SKM-1 treated with dmso at 0.1 percent for 144 hours (cell line): ENCODE measurements at regions not wholly inside any gene's neighbourhood (a gene's known extent, or its start where the extent isn't known, plus 50 kb on each side); places are given as distances from the start of the nearest gene placed in this dataset.
"Not testable (repeated sequence)": the region's sequence is repeated elsewhere in the genome, so short reads cannot be mapped to it uniquely, and the experiment has no call there.

Source experiments
- DNase-seq: peaks from one replicate; lab custom pipeline; 2025; ENCODE audit not compliant: unreplicated experiment; lab: John Stamatoyannopoulos, UW

DNA sequence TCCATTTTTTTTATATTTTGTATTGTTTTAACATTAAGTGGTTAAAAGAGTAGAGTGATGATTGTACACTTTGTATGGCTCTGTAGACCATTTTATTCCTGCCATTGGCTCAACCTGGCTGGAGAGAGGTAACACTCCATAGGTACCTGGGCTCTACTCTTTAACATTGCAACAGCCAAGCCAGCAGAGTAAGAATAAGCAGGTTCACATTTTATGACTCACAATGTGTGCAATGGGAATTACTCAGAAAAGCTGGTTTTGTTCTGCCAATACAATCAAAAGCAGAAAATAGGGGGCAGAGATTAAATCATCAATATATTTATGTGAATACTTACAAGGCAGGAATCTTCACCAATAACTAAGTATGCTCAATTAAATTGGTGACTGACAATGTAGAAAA is 1324.0 kb downstream of the AMY1C start:
- no peak for DNase-seq

DNA sequence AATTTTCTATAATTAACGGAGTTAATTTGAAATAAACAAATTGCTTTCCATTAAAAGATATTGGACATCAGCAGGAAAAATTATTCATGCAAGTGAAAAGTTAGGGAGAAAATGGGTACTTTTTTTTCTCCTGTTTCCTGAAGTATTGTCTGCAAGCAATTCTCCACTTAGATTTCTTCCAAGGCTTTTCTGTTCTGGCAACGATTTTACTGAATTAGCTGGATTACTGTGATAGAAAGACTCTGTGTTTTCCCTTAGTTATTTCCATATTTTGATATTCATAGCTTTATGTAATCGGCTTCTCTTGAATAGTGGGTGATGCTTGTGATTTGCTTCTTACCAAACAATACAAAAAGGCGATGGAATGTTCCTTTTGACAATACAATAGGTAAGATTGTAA is 1333.9 kb downstream of the AMY1C start:
- DNase-seq, result no peak

DNA sequence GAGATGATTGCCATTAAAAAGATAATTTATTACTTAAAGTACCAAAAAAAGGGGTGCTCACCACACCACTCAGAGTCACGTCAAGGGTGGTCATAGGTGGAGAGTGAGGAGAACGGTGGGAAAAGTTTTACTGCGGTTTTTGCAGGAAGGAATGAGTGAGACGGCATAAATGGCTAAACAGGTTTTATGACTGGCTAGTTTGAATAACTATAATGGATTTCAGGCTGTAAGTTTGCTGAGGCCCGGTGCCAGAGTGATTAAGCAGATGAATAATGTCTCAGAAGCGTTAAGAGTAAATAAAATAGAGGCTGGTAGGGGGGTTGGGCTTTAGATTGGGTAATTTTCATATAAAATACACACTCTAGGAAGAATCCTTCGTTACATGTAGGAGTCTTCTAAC is 1337.8 kb downstream of the AMY1C start:
- no peak for DNase-seq

DNA sequence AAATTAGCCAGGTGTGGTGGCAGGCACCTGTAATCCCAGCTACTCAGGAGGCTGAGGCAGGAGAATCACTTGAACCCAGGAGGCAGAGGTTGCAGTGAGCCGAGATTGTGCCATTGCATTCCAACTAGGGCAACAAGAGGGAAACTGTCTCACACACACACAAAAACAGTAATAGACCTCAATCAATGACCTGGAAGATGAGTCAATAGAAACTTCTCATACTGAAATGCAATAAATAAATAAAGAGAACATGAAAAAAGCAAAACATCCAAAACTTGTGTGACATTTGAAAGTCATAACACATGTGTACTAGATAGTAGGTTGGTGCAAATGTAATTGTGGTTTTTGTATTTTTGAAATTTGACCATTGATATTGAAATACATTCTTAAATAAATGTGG is 1338.5 kb downstream of the AMY1C start:
- no peak for DNase-seq

DNA sequence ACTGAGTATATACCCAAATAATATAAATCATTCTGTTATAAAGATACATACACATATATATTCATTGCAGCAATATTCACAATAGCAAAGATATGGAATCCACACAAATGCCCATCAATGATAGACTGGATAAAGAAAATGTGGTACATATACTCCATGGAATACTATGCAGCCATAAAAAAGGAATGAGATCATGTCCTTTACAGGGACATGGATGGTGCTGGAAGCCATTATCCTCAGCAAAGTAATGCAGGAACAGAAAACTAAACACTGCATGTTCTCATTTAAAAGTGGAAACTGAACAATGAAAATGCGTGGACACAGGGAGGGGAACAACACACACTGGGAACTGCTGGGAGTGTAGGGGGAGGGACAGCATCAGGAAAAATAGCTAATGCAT is 1344.2 kb downstream of the AMY1C start:
- DNase-seq, result not testable (repeated sequence)

DNA sequence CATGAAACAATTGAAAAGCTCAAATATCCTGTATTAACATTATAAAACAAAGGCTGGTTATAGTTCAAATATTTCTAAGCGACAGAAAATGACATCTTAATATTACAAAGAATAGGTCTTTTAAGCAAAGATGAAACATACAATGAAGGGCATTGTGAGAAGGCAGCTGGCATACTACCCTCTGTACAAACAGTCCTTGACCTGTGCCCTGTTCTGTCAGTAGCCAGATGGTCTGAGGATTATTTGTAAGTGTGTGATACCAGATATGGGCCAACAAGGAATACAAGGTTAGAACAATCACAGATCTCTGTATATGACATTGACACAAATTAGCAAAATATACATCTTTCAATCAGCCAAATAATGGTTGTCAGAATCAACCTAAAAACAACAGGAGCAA is 1350.4 kb downstream of the AMY1C start:
- no peak for DNase-seq

DNA sequence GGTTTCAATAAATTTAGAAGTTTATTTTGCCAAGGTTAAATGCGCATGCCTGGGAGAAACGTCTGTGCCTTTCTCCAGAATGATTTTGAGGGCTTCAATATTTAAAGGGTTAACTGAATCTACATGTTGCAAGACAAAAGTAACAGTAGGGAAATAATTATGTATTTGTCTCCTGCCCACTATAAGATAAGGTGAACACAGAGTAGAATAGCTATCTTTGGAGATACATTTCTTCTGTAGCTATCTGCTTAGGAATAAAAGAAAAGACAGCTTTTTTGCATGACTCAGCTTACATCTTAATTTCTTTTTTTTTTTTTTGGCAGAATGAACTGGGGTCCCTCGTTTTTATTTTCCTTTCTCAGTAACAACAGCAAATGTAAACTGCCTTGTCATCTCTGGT is 1351.6 kb downstream of the AMY1C start:
- DNase-seq, result no peak

DNA sequence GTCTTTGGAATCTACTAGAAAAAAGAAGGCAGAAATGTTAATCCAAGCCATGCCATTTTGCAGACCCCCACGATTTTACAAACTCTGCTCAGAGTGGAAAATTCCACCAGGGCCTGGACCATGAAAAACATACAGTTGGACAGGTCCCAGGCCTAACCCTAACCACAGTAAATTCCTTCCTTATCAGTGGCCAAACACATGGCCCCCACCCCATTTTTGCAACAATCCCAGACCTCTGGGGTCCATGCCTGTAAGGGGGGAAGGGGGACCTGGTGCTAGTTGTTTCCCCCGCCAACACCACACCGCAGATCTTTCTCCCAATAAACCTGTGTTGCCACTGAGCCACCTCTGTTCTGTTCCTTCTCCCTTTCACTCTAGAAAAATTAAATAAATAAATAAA is 1352.7 kb downstream of the AMY1C start:
- no peak for DNase-seq

DNA sequence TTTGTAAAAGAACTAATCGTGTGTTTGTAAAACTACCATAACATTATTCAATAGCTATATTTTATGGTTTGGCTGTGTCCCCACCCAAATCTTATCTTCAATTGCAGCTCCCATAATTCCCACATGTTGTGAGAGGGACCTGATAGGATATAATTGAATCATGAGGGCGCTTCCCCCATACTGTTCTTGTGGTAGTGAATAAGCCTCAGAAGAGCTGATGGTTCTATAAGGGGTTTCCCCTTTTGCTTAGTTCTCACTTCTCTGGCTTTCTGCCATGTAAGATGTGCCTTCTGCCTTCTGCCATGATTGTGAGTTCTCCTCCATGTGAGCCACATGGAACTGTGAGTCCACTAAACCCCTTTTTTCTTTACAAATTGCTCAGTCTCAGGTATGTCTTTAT is 1372.3 kb downstream of the AMY1C start:
- DNase-seq, result no peak

DNA sequence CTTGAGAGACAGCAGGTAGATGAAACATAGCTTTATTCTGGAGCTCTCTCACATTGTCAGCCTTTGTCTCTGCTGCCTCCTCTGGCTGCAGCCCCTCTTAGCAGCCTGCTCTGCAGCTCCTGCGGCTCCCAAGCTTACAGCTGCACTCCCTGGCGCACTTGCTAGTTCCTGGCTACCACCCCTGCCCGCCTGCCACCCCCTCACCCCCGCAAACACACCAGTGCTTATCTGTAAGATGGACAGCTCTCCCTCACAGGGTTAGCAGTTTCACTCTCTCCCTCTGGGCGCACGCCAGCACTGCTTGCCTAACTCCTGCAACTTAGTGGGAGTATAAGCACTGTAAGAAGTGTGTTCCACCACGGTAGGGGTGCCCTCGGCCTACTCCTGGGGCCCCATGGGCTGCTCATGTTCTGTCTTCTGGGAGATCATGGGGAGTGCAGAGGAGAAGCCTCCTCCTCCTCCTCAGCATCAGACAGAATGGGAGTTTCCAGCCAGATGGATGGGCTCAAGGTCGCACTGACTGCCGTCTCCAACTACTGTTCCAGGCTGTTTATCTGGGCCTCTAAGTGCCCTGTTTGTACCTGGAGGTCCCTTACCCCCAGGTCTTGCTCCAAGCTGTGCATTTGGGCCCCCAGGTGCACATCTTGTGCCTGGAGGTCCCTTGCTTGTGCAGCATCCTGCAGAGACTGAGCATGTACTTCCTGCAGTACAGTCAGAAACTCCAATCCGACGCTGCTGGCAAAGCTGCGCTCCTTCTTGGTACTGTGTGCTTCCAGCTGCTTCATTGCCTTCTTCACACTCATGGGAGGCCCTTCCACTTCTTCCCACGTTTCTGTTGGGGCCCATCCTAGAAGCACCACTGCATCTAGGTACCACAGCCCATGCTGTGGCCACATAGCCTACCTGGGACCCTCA is 1388.1 kb downstream of the AMY1C start:
- peak; percentile 9 for DNase-seq

DNA sequence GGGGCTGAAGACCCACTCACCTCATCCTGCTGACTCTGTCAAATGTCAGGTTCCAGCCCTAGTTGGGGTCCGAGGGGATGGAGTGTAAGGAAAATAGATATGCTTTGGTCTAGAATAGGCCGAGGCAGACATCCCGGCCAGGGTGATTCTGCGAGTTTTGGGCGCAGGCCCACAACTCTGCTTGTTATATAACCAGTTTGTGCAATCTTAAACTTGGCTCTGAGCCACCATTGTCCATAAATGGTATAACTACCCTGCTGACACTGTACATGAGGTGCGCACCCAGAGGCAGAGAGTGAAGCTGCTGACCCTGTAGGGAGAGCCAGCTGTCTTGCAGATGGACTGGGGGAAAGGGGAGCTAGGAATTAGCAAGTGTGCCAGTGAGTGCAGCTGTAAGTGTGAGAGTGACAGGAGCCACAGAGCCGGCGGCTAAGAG is 1388.8 kb downstream of the AMY1C start:
- DNase-seq, result no peak

DNA sequence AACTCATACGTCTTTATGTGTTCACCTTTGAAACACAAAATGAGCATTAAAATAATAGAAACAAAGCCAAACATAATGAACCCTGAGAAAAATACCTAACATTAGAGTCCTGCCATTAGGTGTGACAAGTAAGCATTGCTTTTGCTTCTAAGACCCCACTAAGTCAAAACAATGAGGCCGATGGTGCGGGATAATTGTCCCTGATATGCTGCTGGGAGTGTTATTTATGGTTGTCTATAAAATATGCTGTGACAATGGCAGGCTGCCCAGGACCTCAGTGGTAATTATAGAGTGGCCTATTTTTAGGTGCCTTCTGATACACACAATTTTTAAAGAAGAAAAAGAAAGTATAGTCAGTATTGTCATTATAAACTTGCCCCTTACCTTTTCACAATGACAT is 1423.1 kb downstream of the AMY1C start:
- no peak for DNase-seq

DNA sequence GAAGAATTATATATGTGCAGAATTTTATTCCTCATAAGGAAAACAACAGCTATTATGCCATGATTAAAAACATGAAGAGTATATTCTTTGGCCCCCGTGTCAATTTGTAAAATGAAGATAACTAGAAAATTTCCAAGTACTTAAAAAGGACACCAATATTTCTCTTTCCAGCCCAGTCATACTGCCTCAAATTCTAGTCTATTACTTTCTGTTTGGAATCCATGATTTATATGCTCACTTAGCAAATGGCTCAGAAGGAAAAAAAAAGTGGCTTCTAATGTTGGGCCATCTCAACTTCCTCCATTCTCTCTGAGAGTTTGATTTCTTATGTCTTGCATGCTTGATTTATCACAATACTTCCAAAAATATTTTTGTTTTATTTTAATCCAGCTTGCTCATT is 1431.1 kb downstream of the AMY1C start:
- no peak for DNase-seq

DNA sequence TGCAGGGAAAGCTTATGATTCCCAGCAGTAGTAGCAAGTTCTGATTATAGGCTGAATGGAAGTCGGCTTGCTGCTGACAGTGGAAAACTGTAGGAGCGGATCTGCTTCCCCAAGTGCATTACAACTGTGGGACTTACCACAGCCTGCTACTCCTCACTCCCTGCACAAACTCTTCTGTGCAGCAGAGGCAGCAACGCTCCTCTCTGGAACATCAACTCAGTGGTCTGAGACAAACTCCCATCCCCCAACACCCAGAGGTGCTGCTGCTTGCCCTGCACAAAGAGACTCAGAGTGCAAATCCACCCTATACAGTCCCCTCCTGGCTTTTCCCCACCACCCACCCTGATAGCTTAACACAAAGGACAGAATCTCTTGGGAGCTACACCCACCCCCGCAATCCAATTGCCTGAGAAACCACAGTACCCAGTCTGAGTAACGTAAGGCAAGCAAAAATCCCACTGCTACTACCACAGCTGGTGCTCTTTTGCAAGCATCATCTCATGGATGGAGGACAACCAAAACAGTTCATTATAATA is 1455.2 kb downstream of the AMY1C start:
- DNase-seq, result no peak

DNA sequence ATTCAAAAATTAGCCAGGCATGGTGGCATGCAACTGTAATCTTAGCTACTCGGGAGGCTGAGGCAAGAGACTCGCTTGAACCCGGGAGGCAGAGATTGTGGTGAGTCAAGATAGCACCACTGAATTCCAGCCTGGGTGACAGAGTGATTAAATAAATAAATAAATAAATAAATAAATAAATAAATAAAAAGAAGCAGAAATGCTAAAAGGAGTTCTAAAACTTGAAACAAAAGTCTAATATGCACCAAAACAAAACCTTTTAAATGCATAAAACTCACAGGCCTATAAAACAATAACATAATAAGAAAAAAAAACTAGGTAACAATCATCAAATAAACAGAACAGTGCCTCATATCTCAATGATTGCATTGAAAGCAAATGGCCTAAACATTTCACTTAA is 1458.9 kb downstream of the AMY1C start:
- DNase-seq, result no peak

DNA sequence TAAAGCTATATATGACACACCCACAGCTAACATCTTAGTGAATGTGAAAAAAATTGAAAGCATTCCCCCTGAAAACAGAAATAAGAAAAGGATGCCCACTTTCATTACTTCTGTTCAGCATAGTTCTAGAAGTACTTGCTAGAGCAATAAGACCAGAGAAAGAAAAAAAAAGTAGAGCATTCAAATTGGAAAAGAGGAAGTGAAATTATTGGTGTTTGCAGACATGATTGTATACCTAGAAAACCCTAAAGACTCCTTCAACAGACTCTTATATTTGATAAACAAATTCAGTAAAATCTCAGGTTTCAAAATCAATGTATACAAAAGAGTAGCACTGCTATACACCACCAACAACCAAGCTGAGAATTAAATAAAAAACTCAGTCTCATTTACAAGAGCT is 1461.0 kb downstream of the AMY1C start:
- DNase-seq, result no peak

DNA sequence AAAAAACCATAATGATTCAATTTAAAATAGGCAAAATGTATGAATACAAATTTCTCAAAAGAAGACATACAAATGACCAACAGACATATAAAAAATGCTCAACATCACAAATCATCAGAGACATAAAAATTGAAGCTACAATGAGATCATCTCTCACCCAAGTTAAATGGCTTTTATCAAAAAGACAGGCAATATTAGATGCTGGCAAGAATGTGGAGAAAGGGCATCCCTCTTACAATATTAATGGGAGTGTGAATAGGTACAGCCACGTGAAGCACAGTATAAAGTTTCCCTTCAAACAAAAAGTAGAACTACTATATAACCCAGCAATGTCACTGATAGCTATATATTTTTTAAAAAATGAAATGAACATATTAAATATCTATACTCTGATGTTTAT is 1481.7 kb downstream of the AMY1C start:
- no peak for DNase-seq

DNA sequence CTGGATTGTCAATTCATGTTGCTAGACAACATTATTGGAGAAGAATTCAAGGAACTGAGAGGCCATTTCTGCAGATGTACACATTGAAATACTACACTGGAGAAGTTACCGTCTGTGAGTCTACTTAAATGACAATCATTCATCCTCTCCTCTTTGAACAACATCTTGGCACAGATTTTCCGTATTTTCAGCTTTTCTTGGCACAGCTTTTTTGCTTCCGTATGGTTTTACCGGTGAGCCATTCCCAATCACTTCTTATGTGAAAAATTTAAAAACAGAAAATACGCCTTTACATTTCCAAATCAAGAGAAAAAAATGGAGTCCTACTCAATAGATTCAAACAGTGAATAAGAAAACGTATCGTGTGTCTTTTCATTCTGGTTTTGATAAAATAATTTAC is 1493.7 kb downstream of the AMY1C start:
- no peak for DNase-seq

DNA sequence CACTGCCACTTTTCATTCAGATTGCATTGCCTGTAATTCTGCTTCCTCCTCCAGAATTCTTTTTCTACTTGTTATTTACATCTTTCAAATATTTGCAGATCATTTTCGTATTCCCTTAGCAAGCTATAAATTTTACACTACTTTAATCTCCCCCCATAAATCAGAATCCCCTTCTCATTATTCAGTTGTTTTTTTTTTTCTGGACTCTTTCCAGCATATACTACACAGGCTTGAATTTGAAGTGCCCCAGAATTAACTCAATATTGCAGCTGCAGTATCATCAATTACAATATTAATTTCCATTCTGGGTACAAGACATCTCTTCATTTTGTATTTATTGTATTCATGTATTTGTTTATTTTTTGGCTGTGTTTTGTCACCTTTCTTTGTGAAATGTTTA is 1494.3 kb downstream of the AMY1C start:
- DNase-seq, result no peak

DNA sequence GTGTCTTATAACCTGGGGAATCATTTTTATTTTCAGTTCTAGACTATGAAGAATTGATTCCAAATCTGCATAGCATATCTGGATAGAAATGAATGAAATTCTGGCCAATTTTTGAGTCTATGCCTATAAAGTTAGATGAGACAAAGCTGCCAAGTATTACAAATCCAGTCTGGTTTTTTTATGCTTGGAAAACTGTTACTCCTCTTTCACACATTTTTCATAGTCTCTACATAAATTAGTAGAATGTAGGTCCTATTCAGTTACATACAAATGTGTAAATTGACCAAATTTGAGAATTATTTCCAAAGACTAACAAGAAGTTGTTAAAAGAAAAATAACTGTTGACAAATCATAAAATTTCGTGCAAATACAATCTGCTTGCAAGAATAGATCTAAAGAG is 1505.2 kb downstream of the AMY1C start:
- no peak for DNase-seq

DNA sequence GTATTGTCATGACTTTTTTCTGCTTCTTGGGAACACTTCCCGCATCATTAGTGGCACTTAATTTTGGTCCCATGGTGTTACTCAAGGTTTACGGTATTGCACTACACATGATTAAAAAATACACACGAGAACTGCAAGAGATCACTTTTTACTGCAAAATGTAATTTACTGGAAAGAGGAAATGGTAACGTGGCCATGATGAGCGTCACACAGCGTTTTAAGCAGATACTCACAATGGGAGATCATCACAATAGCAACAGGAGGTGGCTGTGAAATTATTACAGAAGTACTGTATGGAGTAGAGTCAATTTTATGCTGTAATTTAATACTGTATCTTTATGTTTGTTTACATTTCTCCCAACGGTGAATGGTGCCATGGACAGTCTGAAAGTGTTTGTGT is 1510.3 kb downstream of the AMY1C start:
- DNase-seq, result no peak

DNA sequence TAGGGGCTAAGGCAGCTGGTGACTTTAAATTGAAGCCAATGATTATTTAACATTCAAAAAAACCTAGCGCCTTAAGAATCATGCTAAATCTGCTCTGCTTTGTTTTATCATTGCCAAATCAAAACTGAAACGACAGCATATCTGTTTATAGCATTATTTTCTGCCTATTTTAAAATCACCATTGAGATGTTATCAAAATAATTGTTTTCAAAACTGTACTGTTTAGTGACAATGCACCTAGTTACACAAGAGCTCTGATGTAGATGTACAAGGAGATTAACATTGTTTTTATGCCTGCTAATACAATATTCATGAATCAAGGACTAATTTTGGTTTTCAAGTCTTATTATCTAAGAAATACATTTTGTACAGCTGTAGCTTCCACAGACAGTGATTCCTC is 1521.3 kb downstream of the AMY1C start:
- DNase-seq, result no peak

DNA sequence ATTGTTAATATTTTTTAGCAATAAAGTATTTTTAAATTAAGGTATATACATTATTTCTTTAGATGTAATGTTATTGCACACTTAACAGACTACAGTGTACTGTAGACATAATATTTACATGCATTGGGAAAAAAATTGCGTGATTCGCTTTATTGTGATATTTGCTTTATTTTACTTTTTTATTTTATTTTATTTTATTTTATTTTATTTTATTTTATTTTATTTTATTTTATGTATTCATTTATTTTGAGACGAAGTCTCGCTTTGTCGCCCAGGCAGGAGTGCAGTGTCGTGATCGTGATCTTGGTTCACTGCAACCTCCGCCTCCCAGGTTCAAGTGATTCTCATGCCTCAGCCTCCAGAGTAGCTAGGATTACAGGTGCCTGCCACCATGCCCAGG is 1522.7 kb downstream of the AMY1C start:
- DNase-seq, result not testable (repeated sequence)
